Lower lobe of right lung (tissue), 2 donors: ENCODE measurements at regions not wholly inside any gene's neighbourhood (a gene's known extent, or its start where the extent isn't known, plus 50 kb on each side); places are given as distances from the start of the nearest gene placed in this dataset.
"Not testable (repeated sequence)": the region's sequence is repeated elsewhere in the genome, so short reads cannot be mapped to it uniquely, and the experiment has no call there.

Experiments used
- ATAC-seq, 2 donors: fragments of 200-7000 bp; cut with Tn5 transposase; one replicate each; pipeline ENCODE4 v1.9.1; 2020 to 2022; ENCODE audit warnings: mild to moderate bottlenecking in 2 of 2, moderate library complexity in 2 of 2
- DNase-seq: peaks from one replicate; pipeline ENCODE4 v3.0.0-alpha.2; 2020
- H3K27ac ChIP-seq: fragments of 200-600 bp; one replicate; pipeline ENCODE4 v1.8.0; 2022
- H3K27me3 ChIP-seq: fragments of 200-600 bp; one replicate; pipeline ENCODE4 v1.8.0; 2022; ENCODE audit warnings: low read depth
- H3K36me3 ChIP-seq: fragments of 200-600 bp; one replicate; pipeline ENCODE4 v1.8.0; 2022; ENCODE audit warnings: mild to moderate bottlenecking
- H3K4me1 ChIP-seq: fragments of 200-600 bp; one replicate; pipeline ENCODE4 v1.8.0; 2022
- H3K4me3 ChIP-seq: fragments of 200-600 bp; one replicate; pipeline ENCODE4 v1.8.0; 2022; ENCODE audit warnings: mild to moderate bottlenecking
- H3K9me3 ChIP-seq: fragments of 200-600 bp; one replicate; pipeline ENCODE4 v1.8.0; 2022
- CTCF ChIP-seq: fragments of 200-600 bp; IDR thresholded peaks from one replicate; pipeline ENCODE4 v1.8.0; 2022; ENCODE audit warnings: antibody characterized with exemption, mild to moderate bottlenecking
- intact Hi-C: fragments of 100-400 bp; cut with DNase I; formaldehyde crosslinking; loops from one replicate; pipeline ENCODE4 v1.11.0; 2022
- donor health status: DM: no; HTN: yes; CAD: no; lungs with severe emphysema.

DNA sequence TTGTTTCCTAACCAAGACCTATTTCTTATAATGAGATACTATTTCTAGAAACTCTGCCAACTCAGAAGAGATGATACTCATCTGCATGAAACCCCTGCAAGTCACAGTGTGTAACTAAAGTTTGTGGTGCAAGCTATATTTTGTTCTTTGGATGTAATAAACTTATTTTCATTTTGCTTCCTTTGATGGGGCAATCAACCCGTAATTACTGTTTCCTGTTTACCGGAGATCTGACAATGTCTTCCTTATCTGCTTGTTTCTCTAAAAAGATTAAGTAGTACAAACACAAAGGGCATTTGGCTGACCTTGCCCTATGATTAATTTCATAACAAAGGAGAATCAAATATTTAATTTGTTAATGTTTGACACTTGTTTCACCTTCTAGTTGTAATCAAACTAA, 846.6 kb upstream of the ANO3 start:
- TF ChIP-seq CTCF: no peak
- H3K4me1 ChIP-seq: no peaks in the 10 kb centered on the region
- no peak overlapping the region for H3K27ac ChIP-seq
- DNase-seq (no peak), ATAC-seq (no peak)
- H3K36me3 ChIP-seq: no peaks in the 10 kb centered on the region
- H3K9me3 ChIP-seq: no peaks in the 10 kb centered on the region
- intact Hi-C loops: no loop called here
- H3K27me3 ChIP-seq: no peaks in the 10 kb centered on the region
- no peak overlapping the region for H3K4me3 ChIP-seq

- H3K4me1 ChIP-seq, H3K27me3 ChIP-seq, H3K36me3 ChIP-seq, ATAC-seq, H3K4me3 ChIP-seq, H3K9me3 ChIP-seq, intact Hi-C loops, DNase-seq, H3K27ac ChIP-seq: not testable (repeated sequence)
Observed at GRCh38 chr11:25486338-25486737, 845.6 kb upstream of the ANO3 start.

- H3K27me3 ChIP-seq, intact Hi-C loops, H3K4me1 ChIP-seq, H3K36me3 ChIP-seq, DNase-seq, H3K27ac ChIP-seq, ATAC-seq, H3K9me3 ChIP-seq, H3K4me3 ChIP-seq: not testable (repeated sequence)
Observed at GRCh38 chr11:25488176-25488575, 843.8 kb upstream of the ANO3 start.

DNA sequence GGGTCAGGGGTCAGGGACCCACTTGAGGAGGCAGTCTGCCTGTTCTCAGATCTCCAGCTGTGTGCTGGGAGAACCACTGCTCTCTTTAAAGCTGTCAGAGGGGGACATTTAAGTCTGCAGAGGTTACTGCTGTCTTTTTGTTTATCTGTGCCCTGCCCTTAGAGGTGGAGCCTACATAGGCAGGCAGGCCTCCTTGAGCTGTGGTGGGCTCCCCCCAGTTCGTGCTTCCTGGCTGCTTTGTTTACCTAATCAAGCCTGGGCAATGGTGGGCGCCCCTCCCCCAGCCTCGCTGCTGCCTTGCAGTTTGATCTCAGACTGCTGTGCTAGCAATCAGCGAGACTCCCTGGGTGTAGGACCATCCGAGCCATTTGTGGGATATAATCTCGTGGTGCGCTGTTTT, 830.5 kb upstream of the ANO3 start:
- not testable (repeated sequence) for H3K4me1 ChIP-seq, ATAC-seq, H3K9me3 ChIP-seq

GRCh38 chr11:25515576-25515975, 816.4 kb upstream of the ANO3 start:
- Histone ChIP-seq H3K27ac (no peak overlapping the region), H3K9me3 (no peaks in the 10 kb centered on the region), H3K4me3 (no peak overlapping the region), H3K27me3 (no peaks in the 10 kb centered on the region), H3K4me1 (no peaks in the 10 kb centered on the region), H3K36me3 (no peaks in the 10 kb centered on the region)
- intact Hi-C loops: no loop called here
- no peak for TF ChIP-seq CTCF
- no peak for ATAC-seq
- DNase-seq: no peak

More for the DNA sequence above, 830.5 kb upstream of the ANO3 start:
- DNase-seq, intact Hi-C loops, H3K4me3 ChIP-seq, H3K27ac ChIP-seq, H3K36me3 ChIP-seq, H3K27me3 ChIP-seq: not testable (repeated sequence)

- intact Hi-C loops: no loop called here
- H3K4me1 ChIP-seq: no peaks in the 10 kb centered on the region
- no peaks in the 10 kb centered on the region for H3K36me3 ChIP-seq
- H3K27me3 ChIP-seq: no peaks in the 10 kb centered on the region
- DNase-seq (no peak), ATAC-seq (no peak)
- no peaks in the 10 kb centered on the region for H3K9me3 ChIP-seq
- no peak overlapping the region for H3K27ac ChIP-seq
- no peak for TF ChIP-seq CTCF
- H3K4me3 ChIP-seq: no peak overlapping the region
Observed at GRCh38 chr11:25520459-25520858, 811.5 kb upstream of the ANO3 start.

- no peak for DNase-seq
- no peak overlapping the region for H3K4me3 ChIP-seq
- no peaks in the 10 kb centered on the region for H3K4me1 ChIP-seq
Observed at GRCh38 chr11:25527841-25528240, 804.1 kb upstream of the ANO3 start.

More at GRCh38 chr11:25527841-25528240, 804.1 kb upstream of the ANO3 start:
- TF ChIP-seq CTCF: no peak
- H3K36me3 ChIP-seq: no peaks in the 10 kb centered on the region
- intact Hi-C loops: no loop called here
- H3K27me3 ChIP-seq: no peaks in the 10 kb centered on the region
- no peak overlapping the region for H3K27ac ChIP-seq
- H3K9me3 ChIP-seq: no peaks in the 10 kb centered on the region
- ATAC-seq: no peak
